CD4-positive, alpha-beta T cell treated with Interleukin-1 beta for 1 hour (primary cell): ENCODE measurements at regions not wholly inside any gene's neighbourhood (a gene's known extent, or its start where the extent isn't known, plus 50 kb on each side); places are given as distances from the start of the nearest gene placed in this dataset.

Source experiments
- DNase-seq, 2 donors: peaks; one replicate each; pipeline ENCODE4 v3.0.0-alpha.2; 2020 to 2022

- no peak for DNase-seq
Observed at GRCh38 chr5:28544501-28544900, 1506.1 kb upstream of the CDH9 start.

DNA sequence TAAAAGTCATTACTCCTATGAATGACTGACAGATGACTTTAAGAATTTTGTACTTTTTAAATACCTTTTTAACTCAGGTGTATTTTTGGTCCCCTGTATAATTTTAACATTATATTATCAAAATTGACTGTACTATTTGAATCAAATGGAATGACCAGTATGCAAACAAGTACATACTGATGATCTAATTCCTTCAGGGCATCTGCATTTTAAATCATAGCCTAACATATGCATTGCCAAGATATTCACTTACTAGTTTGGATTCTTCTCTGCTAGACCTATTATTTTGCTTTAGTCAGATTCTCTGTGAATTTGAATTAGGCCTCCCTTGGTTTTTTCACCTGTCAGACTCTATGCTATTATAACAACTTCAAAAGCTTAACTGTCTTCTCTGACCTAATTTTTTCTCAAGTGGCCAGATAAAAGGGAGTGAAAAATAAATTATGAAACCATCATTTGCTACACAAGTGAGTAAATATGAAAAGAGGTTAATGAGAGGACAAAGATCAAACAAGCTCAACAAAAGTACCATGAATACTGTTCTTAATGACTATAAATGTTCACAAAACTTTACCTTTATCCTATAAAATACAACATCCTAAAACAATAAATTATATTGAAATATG lies 1505.2 kb upstream of the CDH9 start:
- DNase-seq = no peak

GRCh38 chr5:28542987-28543386 lies 1504.6 kb upstream of the CDH9 start:
- DNase-seq = no peak

DNA sequence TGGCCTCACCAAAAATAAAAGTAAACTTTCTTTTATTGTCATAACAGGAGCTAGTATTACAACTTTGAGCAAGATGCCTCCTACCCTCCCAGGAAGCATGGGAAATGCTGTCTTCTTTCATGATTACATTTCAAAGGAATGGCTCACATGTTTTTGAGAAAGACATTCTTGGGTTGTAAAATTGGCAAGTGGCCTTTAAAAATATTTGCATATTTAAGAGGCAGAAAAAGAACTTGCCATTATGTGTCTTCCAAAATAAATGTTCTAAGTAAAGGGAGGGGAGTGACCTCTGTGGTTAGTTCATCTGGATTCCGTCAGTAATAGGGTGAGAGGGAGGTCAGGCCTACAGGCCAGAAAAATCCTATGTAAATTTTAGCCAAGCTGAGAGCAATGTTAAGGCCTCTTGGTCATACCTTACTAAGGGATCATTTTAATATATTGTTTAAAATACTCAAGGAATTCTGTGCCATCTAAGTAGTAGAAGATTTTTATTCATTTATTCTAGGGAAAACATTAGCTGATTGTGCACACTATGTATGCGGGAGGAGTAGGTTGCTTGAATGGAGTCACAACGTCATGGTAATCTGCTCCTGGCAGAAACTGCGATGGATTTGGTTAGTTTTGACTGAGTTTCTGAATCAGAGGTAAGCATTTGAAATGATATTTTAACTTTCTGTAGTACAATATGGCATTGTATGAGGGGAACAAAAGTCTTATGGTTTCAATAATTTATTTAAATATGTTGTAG lies 1485.7 kb upstream of the CDH9 start:
- DNase-seq = no peak

DNA sequence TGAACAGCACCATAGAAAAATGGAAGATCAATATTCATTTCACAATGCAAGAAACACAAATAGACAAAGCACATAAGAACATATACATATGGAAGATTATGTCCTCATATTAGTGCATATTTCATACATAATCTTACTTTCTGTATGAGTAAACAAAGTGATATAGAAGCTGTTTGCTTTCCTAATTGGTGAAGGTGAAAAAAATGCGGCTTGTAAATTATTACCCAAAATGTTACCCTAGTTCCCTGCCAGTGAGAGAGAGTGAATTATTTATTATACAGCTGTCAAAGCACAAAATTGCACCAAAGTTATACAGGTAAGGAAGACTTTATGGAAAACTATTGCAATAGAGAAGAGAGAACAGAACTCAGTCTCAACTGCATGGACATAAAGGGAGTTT lies 1485.0 kb upstream of the CDH9 start:
- DNase-seq = no peak

- no peak for DNase-seq
Observed at GRCh38 chr5:28517691-28518090, 1479.3 kb upstream of the CDH9 start.

DNA sequence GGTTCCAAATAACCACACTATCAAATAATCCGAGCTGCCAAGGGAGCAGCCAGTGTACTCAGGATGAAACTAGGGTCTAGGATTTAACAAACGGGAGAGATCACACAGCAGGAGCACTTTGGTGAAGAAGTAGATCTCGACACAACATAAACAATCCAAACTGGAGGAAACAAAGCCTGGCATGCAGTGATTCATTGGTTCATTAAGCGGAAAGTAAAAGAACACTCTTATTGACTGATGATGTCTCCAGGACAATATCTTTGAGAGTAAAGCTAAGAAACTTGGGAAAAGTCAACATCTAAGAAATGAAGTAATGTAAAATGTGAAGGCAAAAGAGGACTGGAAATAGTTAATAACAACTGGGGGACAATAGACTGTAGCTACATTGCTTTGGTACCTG lies 1478.3 kb upstream of the CDH9 start:
- no peak for DNase-seq

DNA sequence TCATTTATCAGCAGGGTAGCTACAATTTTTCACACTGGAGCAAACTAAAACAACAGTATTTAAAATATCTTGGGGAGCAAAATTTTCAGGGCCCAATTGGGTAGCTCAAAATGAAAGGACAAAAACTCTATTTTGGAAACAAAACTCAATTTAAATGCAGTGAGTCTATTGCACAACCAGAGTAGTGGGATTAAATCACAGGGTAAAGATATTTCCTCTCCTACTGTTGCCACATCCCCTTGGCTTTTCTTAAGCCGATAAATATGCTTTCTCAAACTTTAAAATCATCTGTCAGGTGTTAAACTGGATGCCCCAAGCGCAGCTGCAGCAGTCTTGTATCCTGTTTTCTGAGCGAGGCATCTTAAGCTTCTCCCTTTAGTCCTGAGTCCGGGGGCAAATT lies 1474.3 kb upstream of the CDH9 start:
- no peak for DNase-seq

- no peak for DNase-seq
Observed at GRCh38 chr5:28505121-28505520, 1466.7 kb upstream of the CDH9 start.

DNA sequence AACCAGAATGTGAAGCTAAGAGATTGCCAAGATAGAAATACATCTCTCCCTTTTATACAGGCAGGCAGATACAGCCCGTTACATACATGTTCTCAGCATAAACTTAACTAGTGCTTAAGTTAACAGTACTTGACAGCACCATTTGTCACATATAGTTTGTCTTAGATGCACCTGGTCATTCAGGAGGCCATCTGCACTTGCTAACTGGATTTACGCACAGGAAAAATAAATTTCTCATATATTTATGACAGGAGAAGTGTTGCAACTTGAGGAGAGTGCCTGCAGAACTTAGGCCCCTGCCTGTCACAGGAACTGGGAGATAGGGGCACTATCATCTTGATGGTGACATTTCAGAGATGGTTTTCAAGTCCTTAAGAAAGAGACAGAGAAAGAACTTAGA lies 1462.1 kb upstream of the CDH9 start:
- DNase-seq = no peak

- no peak for DNase-seq
Observed at GRCh38 chr5:28499766-28500290, 1461.4 kb upstream of the CDH9 start.

DNA sequence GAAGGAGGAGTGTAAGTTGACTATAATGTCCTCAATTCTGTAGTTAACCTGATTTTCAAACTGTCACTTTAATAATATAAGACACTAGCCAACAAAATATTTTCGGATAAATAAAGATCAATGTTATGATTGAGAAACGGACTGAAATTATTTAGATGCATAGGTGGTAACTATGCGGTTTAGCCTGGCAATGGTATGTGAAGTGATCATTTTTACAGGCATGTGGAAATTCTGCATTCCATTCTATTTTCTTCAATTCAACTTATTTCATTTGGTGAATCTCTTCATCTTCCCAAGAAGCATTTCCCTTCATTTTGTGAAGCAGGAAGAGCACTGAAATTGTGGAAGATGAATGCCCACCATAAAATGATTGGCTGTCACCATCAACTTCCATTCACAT lies 1457.5 kb upstream of the CDH9 start:
- DNase-seq = no peak

- DNase-seq = no peak
Observed at GRCh38 chr5:28493456-28493855, 1455.1 kb upstream of the CDH9 start.

- no peak for DNase-seq
Observed at GRCh38 chr5:28488752-28489151, 1450.4 kb upstream of the CDH9 start.

DNA sequence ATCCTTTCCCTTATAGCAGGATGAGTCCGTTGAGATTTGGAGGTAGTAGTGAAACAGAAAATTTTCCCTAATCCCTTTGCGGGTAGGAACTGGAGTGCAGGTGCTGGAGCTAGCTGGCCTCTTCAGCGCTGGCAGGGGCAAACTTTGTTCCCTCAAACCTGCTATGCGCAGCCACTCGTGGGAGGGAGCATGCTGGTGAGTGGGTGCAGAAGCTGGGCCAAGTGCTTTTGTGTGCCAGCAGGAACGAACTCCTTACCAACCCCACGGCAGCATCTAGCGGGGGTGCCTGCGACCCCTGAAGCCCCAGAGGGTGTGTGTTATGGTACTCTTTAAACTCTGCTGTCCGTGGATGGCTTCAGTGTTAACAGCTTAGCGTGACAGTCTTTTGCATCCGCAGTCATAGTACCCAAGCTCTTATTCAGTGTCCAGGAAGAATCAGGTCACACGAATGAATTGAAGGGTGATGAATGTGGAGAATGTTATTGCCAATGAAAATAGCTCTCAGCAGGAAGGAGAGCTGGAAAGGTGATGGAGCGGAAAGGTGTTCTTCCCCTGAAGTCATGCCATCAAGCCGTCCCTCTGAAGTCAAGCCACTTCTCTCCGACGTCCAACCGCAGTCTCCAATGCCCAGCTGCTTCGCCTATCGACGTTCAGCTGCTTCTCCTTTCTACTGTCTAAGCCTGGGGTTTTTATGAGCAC lies 1445.1 kb upstream of the CDH9 start:
- no peak for DNase-seq

- no peak for DNase-seq
Observed at GRCh38 chr5:28473531-28474107, 1435.2 kb upstream of the CDH9 start.

DNA sequence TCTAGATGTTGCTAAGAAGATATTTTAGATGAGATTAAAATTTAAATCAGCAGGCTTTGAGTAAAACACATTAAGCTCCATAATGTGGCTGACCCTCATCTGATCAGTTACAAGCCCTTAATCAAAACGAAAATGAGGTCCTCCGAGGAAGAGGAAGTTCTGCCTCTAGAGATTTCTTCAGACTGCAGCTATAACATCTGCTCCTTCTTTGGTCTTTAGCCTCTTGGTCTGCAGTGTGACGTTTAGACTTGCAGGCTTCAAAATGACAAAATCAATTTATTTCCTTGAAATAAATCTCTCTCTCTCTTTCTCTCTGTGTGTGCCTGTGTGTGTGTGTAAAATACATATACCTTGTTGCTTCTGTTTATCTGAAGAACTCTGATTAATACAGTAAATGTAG lies 1429.8 kb upstream of the CDH9 start:
- DNase-seq = no peak

GRCh38 chr5:28463728-28464127 lies 1425.3 kb upstream of the CDH9 start:
- DNase-seq = no peak

DNA sequence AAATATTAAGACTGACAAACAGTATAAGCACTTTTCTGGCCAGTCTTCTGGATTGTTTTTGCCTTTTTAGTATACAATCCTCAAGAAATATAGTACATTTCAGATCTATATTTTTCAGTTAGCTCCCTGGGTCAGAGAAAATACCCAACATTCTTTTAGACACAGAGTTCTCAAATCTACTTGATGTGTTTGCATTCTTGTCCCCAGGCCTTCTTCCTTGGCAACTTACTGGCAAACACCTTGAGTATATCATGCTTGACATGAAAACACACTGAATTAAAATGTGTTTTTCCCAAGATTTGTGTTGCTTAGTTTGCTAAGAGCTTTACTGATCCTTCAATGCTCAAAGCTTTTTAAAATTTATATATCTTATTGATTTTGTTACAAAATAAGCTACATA lies 1413.1 kb upstream of the CDH9 start:
- no peak for DNase-seq

DNA sequence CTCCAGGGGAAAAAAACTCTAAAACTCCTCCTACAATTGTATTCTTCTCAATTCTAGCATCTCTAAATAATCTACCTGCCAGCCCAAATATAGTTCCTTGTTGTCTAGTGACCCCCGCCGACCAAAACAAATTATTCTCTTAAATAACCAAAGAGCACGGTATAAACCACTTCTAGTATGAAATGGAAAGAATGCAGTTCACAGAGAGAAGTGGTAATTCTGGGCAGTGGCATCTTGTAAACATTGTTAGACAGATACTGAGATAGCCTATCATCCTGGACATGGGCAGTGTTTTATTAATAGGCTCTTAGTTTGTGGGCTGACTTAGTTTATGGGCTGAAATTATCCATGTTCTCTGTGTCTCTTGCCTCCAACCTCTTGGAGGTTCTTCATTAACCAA lies 1412.6 kb upstream of the CDH9 start:
- no peak for DNase-seq

DNA sequence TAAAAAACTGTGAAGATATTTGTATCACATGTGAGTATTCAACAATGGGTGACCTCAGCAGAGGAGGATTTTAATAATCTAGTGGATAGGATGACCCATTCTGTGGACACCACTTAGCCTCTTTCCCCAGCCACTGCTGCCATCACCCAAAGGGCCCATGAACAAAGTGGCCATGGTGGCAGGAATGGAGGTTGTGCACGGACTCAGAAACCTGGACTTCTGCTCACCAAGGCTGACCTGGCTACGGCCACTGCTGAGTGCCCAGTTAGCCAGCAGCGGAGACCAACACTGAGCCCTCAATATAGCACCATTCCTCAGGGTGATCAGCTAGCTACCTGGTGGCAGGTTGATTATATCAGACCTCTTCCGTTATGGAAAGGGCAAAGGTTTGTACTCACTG lies 1410.4 kb upstream of the CDH9 start:
- DNase-seq = no peak

DNA sequence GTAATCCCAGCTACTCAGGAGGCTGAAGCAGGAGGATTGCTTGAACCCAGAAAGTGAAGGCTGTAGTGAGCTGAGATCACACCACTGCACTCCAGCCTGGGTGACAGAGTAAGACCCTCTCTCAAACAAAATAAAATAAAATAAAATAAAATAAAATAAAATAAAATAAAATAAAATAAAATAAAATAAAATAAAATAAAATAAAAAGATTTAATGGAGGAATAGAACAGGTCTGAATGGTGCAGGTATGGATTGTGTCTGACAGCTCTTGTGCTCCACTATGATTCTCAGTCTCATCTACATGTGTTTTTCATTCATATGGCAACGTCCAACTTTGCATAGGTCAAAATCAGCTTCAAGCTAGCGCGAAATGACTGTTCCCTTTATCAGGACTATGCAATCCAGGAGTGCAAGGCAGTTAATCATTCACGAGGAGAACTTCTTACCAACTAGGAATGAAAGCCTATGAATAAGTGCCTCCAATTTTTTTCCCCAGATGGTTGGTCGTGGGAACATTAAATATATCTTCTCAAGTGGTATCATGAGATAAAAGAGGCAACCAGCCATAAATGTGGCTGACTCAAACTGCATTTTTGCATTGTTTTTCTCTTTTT lies 1392.3 kb upstream of the CDH9 start:
- no peak for DNase-seq

DNA sequence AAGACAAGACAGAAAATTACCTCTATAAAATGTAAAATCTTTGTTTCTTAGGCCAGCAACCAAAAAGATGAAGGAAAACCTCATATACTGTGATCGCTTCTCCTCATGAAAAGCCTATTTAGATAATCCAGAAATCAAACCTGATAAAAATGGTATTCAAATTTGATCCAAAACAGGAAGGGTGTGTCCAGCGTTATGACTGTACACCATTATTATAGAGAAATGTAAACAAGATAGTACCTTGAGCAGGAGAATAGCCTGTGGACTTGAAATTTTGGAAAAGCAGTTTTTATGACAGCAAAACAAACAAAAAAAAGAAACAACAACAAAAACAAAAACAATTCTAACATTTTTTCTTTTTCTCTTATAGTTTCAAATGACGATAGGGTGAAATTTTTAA lies 1382.8 kb upstream of the CDH9 start:
- no peak for DNase-seq
